ENCODE measurements at regions not wholly inside any gene's neighbourhood (a gene's known extent, or its start where the extent isn't known, plus 50 kb on each side); places are given as distances from the start of the nearest gene placed in this dataset.

GRCh38 chr9:120117081-120117480, 462.9 kb downstream of the CDK5RAP2 start:
- DNase-seq (ENCODE audit: low spot score) = no peak

- DNase-seq (ENCODE audit: low spot score) = peak; percentile 46
Measured at GRCh38 chr9:120110520-120110919, 469.4 kb downstream of the CDK5RAP2 start.

DNA sequence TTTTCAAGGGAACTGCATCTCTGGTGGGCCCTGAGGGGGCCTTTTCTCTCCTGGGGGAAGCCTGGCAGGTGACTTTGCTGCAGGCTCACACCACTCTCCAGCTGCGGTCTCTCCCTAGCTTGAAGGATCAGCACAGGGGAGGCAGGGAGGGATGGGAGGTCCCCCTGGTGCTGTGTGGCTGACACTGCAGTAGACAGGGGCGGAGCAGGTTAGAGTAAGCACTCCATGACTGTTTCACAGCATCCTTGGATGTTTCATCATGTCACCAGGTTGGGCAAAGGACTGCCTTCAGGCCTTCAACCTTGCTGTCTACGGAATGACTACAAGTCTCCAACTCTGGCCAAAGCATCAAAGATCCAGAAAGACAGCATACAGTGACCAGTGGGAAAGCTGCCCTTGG, 470.7 kb downstream of the CDK5RAP2 start:
- no peak for DNase-seq (ENCODE audit: low spot score)

DNA sequence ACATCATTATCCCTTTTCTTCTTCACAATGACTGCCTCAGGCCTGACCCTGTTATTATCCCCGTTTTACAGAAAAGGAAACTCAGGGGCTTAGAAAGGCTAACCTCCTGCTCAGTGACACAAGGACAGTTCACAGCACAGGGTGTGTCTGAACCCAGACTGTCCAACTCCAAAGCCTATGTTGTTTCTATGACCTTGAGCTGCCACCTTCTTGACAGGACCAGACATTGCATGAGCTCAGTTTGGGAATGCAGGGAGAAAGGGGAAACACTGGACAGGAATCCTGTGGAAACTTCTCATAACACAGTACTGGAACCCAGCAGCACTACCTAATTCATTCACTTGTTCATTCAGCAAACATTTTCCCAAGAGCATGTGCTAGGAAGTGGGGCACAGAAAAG, 472.8 kb downstream of the CDK5RAP2 start:
- no peak for DNase-seq (ENCODE audit: low spot score)

DNA sequence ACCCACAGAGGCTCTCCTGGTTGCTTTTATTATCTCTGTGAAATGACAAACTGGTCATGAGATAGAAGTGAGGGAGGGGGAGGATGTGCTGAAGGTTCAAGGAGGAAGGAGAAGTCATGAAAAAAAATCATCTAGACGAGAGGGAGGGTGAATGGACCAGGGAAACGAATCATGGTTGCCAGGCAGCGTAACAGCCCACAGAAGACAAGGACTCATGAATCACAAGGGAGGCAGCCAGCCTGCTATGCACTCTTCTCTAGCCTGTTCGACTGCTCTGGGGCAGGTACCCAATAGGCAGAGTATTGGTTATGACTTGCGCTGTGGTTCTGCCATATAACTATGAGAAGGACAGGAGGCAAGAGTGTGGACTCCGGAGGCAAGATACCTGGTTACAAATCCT, 475.2 kb downstream of the CDK5RAP2 start:
- no peak for DNase-seq (ENCODE audit: low spot score)

DNA sequence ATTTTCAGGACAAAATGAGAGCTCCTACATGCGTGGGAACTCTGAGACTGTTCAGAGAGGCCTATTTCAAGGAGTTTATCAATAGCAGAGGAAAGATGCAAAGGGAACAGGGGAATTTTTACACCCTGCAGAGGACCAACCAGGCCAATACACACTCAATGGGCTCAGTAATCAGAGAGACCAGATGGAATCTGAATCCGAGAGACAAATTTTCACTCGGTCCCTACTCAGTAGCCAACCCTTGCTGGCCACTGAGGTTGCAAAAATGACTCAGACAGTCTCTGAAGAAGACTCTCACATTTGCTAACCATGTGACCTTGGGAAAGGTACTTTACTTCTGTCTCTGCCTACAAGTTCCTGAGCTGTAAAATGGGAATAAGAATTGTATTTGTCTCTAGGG, 479.4 kb downstream of the CDK5RAP2 start:
- DNase-seq (ENCODE audit: low spot score) = no peak

GRCh38 chr9:120099065-120099464, 480.9 kb downstream of the CDK5RAP2 start:
- DNase-seq (ENCODE audit: low spot score) = no peak

DNA sequence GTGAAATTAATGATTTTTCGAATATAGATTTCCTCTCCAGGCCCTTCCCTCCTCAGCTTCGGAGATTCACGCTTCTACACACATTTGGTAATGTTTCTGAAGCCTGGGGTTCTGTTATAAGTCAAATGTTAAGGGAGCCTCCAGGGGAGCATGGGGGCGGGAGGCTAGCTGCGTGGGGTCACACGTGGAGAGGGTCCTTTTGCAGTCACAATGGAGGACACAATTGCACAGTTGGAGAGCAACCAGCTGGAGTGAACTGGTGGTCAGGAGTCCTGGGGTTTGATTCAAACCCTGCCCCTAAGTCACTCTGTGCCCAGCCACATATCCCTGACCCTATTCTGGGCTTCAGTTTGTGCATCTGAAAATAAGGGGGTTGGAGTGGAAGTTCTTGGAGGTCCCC, 481.4 kb downstream of the CDK5RAP2 start:
- DNase-seq (ENCODE audit: low spot score) = no peak

GRCh38 chr9:120091206-120091605, 488.8 kb downstream of the CDK5RAP2 start:
- DNase-seq (ENCODE audit: low spot score) = no peak

DNA sequence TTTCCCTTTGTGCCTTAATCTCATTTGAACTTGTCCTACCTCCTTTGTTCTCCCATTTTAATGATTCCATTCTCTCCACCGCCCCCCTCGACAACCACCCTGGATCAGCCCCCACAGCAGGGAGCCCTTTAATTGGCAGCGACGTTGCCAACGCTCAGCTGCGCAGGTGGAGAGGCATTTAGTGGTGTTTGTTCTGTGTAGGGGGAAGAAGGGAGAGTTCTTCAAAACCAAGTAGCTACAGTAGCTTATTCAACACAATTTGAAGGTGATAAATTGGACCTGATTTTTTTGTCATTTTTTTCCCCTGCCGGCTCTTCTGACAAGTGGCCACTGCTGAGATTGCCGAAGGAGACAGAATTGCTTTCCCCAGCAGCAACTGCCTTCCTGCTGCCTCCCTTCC, 499.1 kb downstream of the CDK5RAP2 start:
- no peak for DNase-seq (ENCODE audit: low spot score)

DNA sequence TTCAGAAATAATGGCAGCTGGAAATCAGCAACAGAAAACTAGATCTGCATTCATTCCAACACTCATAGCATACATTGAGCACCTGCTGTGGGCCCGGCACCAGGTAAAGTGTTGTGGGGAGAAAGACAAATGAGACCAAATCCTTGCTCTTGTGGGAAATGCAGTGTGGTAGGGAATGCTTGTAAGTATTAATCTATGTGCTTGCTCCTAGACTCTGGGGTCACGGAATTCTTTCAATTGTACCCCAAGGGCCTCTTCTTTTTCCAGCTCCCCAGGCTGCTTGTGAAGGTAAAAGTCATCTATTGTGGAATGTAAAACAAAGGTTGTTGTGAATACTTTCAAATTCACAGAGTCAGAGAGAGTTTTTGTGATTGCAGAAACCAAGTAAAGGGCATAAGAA, 501.9 kb downstream of the CDK5RAP2 start:
- no peak for DNase-seq (ENCODE audit: low spot score)

GRCh38 chr9:120071760-120072159, 508.2 kb downstream of the CDK5RAP2 start:
- DNase-seq (ENCODE audit: low spot score) = no peak

DNA sequence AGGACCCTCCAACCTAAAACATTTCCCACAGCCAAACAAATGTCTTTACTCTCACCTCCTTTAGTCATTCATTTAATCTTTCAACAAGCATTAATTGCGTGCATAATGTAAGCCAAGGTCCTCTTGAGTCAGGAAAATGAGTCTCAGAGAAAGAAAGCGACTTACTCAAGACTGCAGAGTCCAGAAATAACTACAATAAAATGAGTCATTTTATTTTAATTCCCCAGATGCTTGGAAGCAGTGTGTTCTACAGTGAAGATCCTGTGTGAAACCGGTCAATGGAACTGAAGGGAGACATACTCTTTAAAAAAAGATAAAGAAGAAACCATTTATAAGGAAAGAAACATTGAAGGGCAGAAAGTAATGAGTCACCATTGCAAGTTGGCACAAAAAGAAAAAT, 513.7 kb downstream of the CDK5RAP2 start:
- no peak for DNase-seq (ENCODE audit: low spot score)

GRCh38 chr9:120065151-120065550, 514.8 kb downstream of the CDK5RAP2 start:
- DNase-seq (ENCODE audit: low spot score) = no peak

DNA sequence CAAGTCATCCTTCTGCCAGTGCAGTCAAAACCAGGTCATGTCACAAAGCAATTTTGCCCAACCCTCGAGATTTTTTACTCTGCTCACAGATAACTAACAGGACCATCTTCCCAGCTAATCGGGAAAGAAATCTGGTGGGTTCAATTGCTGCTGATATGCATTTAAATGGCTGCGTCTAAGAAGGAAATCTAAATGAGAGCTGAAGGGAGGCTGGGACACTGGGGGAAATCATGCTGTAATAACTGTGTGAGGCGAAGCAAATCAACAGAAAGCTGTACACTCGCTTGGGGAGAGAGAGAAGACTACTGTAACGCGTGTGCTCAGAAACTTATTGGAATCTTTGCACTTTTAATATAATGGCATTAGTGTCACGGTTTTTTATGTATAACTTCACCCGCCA, 535.0 kb downstream of the CDK5RAP2 start:
- DNase-seq (ENCODE audit: low spot score) = no peak

GRCh38 chr9:120043448-120043847, 536.5 kb downstream of the CDK5RAP2 start:
- DNase-seq (ENCODE audit: low spot score) = no peak

GRCh38 chr9:120040896-120041295, 539.1 kb downstream of the CDK5RAP2 start:
- DNase-seq (ENCODE audit: low spot score) = no peak

DNA sequence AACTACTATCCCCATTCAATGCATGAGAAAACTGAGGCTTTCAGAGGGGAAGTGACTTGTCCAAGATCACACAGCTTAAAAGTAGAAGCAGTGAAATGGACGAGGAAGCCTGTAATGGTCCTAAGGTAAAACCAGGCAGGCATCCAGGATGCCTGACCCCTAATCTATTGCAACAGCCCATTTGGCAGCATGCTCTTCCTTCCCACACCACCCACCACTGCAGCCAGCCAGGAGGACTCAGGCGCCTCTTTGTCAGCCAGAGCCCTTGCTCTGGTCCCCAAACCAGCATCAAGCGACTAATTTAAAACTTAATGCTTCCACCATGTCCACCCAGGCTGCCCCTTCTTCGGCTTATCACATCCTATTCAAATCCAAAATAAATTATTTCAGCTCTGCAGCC, 541.6 kb downstream of the CDK5RAP2 start:
- DNase-seq (ENCODE audit: low spot score) = no peak

DNA sequence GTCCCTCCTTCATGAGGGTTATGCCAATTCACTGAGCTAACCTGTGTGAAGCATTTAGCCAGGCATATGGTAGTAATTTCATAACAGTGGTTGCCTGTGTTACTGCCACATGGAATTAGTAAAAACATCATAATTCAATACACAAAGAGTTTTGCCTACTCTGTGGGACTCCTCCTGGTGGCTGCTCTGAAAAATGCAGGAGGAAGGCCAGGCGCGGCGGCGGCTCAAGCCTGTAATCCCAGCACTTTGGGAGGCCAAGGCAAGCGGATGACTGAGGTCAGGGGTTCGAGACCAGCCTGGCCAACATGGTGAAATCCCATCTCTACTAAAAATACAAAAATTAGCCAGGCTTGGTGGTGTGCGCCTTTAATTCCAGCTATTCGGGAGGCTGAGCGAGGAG, 547.3 kb downstream of the CDK5RAP2 start:
- DNase-seq (ENCODE audit: low spot score) = no peak

GRCh38 chr9:120030847-120031246, 549.1 kb downstream of the CDK5RAP2 start:
- DNase-seq (ENCODE audit: low spot score) = no peak

DNA sequence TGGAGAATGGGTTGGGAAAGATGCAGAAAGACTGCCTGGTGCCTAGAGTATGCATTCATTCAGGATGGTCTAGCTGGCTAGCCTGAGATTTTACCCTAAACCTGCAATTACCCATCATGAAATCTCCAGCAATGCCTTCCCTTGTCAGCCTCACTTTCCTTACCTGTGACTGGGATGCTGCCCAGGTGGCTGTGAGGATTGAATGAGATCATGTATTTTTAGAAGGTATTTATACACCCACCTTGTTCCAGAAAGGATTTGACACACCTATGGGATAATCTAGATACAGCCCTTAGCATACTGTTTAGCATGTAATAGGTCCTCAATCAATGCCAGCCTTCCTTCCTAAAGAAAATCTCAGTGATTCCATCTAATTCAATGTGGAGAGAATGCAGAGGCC, 561.4 kb downstream of the CDK5RAP2 start:
- no peak for DNase-seq (ENCODE audit: low spot score)

- DNase-seq (ENCODE audit: low spot score) = no peak
Measured at GRCh38 chr9:120018037-120018436, 561.9 kb downstream of the CDK5RAP2 start.

DNA sequence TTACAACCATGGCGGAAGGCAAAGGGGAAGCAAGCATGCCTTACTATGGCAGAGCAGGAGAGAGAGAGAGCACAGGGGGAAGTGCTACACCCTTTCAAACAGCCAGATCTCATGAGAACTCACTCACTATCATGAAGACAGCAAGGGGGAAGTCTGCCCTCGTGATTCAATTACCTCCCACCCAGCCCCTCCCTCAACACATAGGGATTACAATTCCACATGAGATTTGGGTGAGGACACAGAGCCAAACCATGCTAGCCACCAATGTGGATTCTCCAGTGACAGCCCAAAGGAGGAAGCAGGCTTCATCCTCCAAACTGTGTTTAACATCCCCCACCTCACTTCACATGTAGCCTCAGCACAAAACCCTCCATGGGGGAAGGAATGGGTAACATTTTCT, 563.7 kb downstream of the CDK5RAP2 start:
- DNase-seq (ENCODE audit: low spot score) = no peak

DNA sequence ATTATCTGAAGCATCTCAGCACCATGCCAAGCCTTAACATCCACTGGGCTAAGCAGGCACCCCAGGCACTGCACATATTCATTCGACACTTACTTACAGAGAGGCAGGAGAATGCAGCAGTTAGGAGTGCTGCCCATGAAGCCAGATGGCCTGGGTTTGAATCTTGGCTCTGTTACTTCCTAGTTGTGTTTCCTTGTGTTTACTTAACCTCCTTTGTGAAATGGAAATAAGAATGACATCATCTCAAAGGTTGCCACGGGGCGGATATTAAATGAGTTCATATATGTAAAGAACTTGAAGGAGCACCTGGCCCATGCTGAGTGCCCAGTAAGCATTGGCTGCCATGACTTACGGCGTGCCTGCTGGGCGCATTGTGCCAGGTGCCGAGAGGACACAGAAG, 565.2 kb downstream of the CDK5RAP2 start:
- DNase-seq (ENCODE audit: low spot score) = no peak

DNA sequence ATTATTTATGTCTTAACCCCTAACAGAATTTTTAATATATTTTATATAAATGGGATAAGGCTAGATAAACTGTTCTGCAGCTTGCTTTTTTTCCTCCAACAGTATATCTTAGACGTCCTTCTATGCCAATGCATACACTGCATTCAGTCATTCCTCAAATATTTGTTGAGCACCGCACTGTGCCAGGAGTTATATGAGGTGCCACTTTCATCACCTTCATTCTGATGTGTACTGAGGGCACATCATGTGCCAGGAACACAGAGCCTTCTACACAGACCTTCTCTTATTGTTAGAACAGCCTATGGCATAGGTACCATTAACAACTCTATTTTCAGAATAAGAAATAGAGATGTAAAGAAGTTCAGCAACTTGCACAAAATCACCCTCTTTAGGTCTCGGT, 570.1 kb downstream of the CDK5RAP2 start:
- DNase-seq (ENCODE audit: low spot score) = no peak

Measured in globus pallidus (tissue), 1 donor.